ENCODE measurements at regions not wholly inside any gene's neighbourhood (a gene's known extent, or its start where the extent isn't known, plus 50 kb on each side); places are given as distances from the start of the nearest gene placed in this dataset.

DNA sequence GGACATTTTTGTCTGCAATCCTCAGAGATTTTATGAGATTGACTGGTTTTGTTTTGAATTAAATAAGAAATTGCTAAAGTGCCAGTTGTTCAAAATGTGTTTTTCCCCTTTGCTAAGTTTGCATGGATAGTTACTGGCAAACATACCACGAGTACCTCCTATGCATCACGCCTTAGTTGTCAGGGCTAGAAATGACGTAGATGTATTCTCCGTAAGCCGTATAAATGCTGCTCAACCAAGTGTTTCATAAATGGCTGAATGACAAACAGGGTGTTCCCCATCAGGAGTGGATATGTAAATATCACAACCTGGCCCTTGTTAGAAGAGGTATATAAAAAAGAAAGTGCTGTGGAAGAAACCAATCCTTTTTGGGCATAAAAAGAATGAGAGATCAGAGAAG, 341.1 kb upstream of the ZFP64 start:
- no peaks in the 10 kb centered on the region for H3K36me3 Mint-ChIP-seq (ENCODE audit: low read depth)
- Histone ChIP-seq H3K27ac (ENCODE audit: low read depth in 1 of 2, low read length in 2 of 2) (no peak overlapping the region), H3K4me1 (ENCODE audit: insufficient read depth, low read length) (no peaks in the 10 kb centered on the region), H3K4me3 (ENCODE audit: low read length) (no peak overlapping the region), H3K36me3 (ENCODE audit: insufficient read depth, low read length) (no peaks in the 10 kb centered on the region), H3K27me3 (ENCODE audit: control insufficient read depth in 1 of 2, insufficient read depth in 2 of 2, low read length in 2 of 2) (no peaks in the 10 kb centered on the region), H3K9me3 (ENCODE audit: control insufficient read depth in 1 of 2, insufficient read depth in 1 of 2, low read length in 2 of 2) (peaks cover 0 to 3% of the 10 kb centered on the region in 2 experiments)
- no peaks in the 10 kb centered on the region for H3K9me3 Mint-ChIP-seq
- ChIA-PET POLR2A (no interaction called here), CTCF (no interaction called here)
- no peaks in the 10 kb centered on the region for H3K4me1 Mint-ChIP-seq (ENCODE audit: low read depth)
- no peak for DNase-seq
- intact Hi-C loops (cut with DNase I, micrococcal nuclease), result no loop called here
- no peak overlapping the region for H3K4me3 Mint-ChIP-seq
- ATAC-seq (ENCODE audit: poor library complexity), result no peak
- no peak overlapping the region for H3K27ac Mint-ChIP-seq
- no peak for TF ChIP-seq CTCF (IDR thresholded peaks at IDR 0.05)
- H3K27me3 Mint-ChIP-seq, result peaks cover 7% of the 10 kb centered on the region

DNA sequence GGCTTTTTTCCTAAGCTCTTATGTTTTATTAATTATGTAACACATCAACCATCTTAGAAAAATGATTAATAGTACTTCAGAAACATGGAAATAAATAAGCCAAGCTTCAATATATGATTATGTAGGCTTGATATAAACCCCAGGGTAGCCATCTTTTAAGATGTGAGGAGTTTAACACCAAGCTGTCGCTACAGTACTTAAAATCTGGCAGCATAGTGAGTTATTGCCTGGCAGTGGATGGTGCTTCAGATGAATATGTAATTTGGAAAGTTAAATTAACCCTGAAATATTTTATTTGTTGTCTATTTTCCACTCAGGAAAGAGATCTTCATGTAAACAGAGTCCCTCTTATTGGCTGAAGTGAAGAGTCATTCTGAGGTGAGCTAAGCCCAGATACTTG, 339.0 kb upstream of the ZFP64 start:
- peaks cover 7% of the 10 kb centered on the region for H3K27me3 Mint-ChIP-seq
- H3K27me3 ChIP-seq (ENCODE audit: control insufficient read depth in 1 of 2, insufficient read depth in 2 of 2, low read length in 2 of 2), result no peaks in the 10 kb centered on the region
- H3K4me1 Mint-ChIP-seq (ENCODE audit: low read depth), result no peaks in the 10 kb centered on the region
- no peak overlapping the region for H3K4me3 ChIP-seq (ENCODE audit: low read length)
- no peaks in the 10 kb centered on the region for H3K9me3 ChIP-seq (ENCODE audit: control insufficient read depth in 1 of 2, insufficient read depth in 1 of 2, low read length in 2 of 2)
- no peak for ATAC-seq (ENCODE audit: poor library complexity)
- ChIA-PET POLR2A (no interaction called here), CTCF (no interaction called here)
- intact Hi-C loops (cut with DNase I, micrococcal nuclease), result no loop called here
- no peak for TF ChIP-seq CTCF (IDR thresholded peaks at IDR 0.05)
- no peaks in the 10 kb centered on the region for H3K36me3 ChIP-seq (ENCODE audit: insufficient read depth, low read length)
- H3K4me3 Mint-ChIP-seq, result no peak overlapping the region
- H3K36me3 Mint-ChIP-seq (ENCODE audit: low read depth), result no peaks in the 10 kb centered on the region
- no peak overlapping the region for H3K27ac Mint-ChIP-seq
- H3K9me3 Mint-ChIP-seq, result no peaks in the 10 kb centered on the region
- no peaks in the 10 kb centered on the region for H3K4me1 ChIP-seq (ENCODE audit: insufficient read depth, low read length)
- no peak for DNase-seq
- no peak overlapping the region for H3K27ac ChIP-seq (ENCODE audit: low read depth in 1 of 2, low read length in 2 of 2)

- no peak overlapping the region for H3K27ac Mint-ChIP-seq
- Histone ChIP-seq H3K4me1 (ENCODE audit: insufficient read depth, low read length) (no peaks in the 10 kb centered on the region), H3K27me3 (ENCODE audit: control insufficient read depth in 1 of 2, insufficient read depth in 2 of 2, low read length in 2 of 2) (no peaks in the 10 kb centered on the region), H3K27ac (ENCODE audit: low read depth in 1 of 2, low read length in 2 of 2) (no peak overlapping the region), H3K36me3 (ENCODE audit: insufficient read depth, low read length) (no peaks in the 10 kb centered on the region), H3K4me3 (ENCODE audit: low read length) (no peak overlapping the region), H3K9me3 (ENCODE audit: control insufficient read depth in 1 of 2, insufficient read depth in 1 of 2, low read length in 2 of 2) (no peaks in the 10 kb centered on the region)
- POLR2A ChIA-PET, result no interaction called here
- H3K4me1 Mint-ChIP-seq (ENCODE audit: low read depth), result no peaks in the 10 kb centered on the region
- CTCF ChIA-PET, result no interaction called here
- no peak for TF ChIP-seq CTCF (IDR thresholded peaks at IDR 0.05)
- peaks cover 1% of the 10 kb centered on the region for H3K9me3 Mint-ChIP-seq
- no peak overlapping the region for H3K4me3 Mint-ChIP-seq
- H3K36me3 Mint-ChIP-seq (ENCODE audit: low read depth), result no peaks in the 10 kb centered on the region
- no peak for DNase-seq
- H3K27me3 Mint-ChIP-seq, result peaks cover 7% of the 10 kb centered on the region
- intact Hi-C loops (cut with DNase I, micrococcal nuclease), result no loop called here
- no peak for ATAC-seq (ENCODE audit: poor library complexity)
These were observed 338.2 kb upstream of the ZFP64 start for GRCh38 chr20:52529826-52530225.
